Natural killer cell (primary cell): ENCODE measurements at regions not wholly inside any gene's neighbourhood (a gene's known extent, or its start where the extent isn't known, plus 50 kb on each side); places are given as distances from the start of the nearest gene placed in this dataset.

Experiments
- ATAC-seq, 3 donors: fragments of 150-1000 bp in 2 of 3; fragments of 200-7000 bp in 1 of 3; cut with Tn5 transposase; 1 replicate in 1 of 3; 2 replicates in 2 of 3; pipeline ENCODE4 v1.10.0; 2021; ENCODE audit warnings: mild to moderate bottlenecking in 2 of 3, moderate library complexity in 2 of 3
- DNase-seq, 2 donors: peaks; one replicate each; pipeline versions ENCODE4 v3.0.0 to v3.0.0-alpha.2; 2013 to 2021; ENCODE audit warnings: mixed read lengths in 1 of 2
- H3K27ac ChIP-seq: one replicate; pipeline ENCODE4 v1.5.1; 2013; ENCODE audit warnings: mild to moderate bottlenecking, low read length
- H3K27me3 ChIP-seq: one replicate; pipeline ENCODE4 v1.6.1; 2013; ENCODE audit warnings: low read length; ENCODE audit not compliant: control insufficient read depth, insufficient read depth
- H3K36me3 ChIP-seq: one replicate; pipeline ENCODE4 v1.6.1; 2013; ENCODE audit warnings: low read length; ENCODE audit not compliant: control insufficient read depth, insufficient read depth
- H3K4me1 ChIP-seq: one replicate; pipeline ENCODE4 v1.6.1; 2013; ENCODE audit warnings: low read length; ENCODE audit not compliant: control insufficient read depth, insufficient read depth
- H3K4me3 ChIP-seq: one replicate; pipeline ENCODE4 v1.5.1; 2013; ENCODE audit warnings: low read length
- H3K9me3 ChIP-seq: one replicate; pipeline ENCODE4 v1.6.1; 2013; ENCODE audit warnings: low read length; ENCODE audit not compliant: control insufficient read depth, insufficient read depth
- H3K27ac Mint-ChIP-seq, 2 donors: one replicate each; pipeline ENCODE4 v1.8.0; 2022; ENCODE audit warnings: mild to moderate bottlenecking in 2 of 2, mixed read lengths in 2 of 2, moderate library complexity in 1 of 2
- H3K27me3 Mint-ChIP-seq, 2 donors: one replicate each; pipeline ENCODE4 v1.8.0; 2022; ENCODE audit warnings: low read depth in 2 of 2, mixed read lengths in 2 of 2
- H3K36me3 Mint-ChIP-seq: one replicate; pipeline ENCODE4 v1.8.0; 2022; ENCODE audit warnings: mixed read lengths
- H3K4me1 Mint-ChIP-seq, 2 donors: one replicate each; pipeline ENCODE4 v1.8.0; 2022; ENCODE audit warnings: mixed read lengths in 2 of 2
- H3K4me3 Mint-ChIP-seq: one replicate; pipeline ENCODE4 v1.8.0; 2022; ENCODE audit warnings: mild to moderate bottlenecking, moderate library complexity, mixed read lengths
- H3K9me3 Mint-ChIP-seq, 2 donors: one replicate each; pipeline ENCODE4 v1.8.0; 2022; ENCODE audit warnings: mixed read lengths in 2 of 2
- WGBS: methylation state at CpG from one replicate; pipeline ENCODE4 v1.1.7; 2013; ENCODE audit warnings: missing lambda C conversion rate; ENCODE audit not compliant: insufficient coverage; 5-methylcytosine and 5-hydroxymethylcytosine counted together
- intact Hi-C: fragments of 100-400 bp; cut with micrococcal nuclease; formaldehyde crosslinking; loops from one replicate; pipeline ENCODE4 v1.14.2; 2022
- TF ChIP-seq, protein P1 (sequence below): fragments of 200-600 bp; IDR thresholded peaks from one replicate; pipeline ENCODE4 v1.8.0; 2022; ENCODE audit warnings: antibody characterized with exemption

DNA sequence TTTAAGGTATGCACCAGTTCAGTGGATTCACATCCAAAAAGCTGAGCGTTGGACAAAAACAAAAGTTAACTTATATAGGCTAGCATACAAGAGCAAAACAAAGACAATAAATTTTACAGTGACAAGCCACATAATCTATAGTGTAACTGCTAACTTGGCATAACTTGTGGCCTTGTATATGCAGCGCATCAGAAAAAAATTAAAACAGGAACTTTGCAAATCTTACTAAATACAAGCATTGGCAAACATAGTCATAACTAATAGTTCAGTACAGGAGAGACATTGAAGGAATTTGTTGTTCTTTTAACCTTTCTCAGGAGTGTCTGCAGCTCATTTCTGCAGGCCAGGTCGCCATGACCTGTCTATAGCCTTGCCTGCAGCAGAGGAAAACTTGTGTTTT is 54.6 kb downstream of the OR10H4 start:
- no peaks in the 10 kb centered on the region for H3K36me3 Mint-ChIP-seq
- TF ChIP-seq, protein P1, sequence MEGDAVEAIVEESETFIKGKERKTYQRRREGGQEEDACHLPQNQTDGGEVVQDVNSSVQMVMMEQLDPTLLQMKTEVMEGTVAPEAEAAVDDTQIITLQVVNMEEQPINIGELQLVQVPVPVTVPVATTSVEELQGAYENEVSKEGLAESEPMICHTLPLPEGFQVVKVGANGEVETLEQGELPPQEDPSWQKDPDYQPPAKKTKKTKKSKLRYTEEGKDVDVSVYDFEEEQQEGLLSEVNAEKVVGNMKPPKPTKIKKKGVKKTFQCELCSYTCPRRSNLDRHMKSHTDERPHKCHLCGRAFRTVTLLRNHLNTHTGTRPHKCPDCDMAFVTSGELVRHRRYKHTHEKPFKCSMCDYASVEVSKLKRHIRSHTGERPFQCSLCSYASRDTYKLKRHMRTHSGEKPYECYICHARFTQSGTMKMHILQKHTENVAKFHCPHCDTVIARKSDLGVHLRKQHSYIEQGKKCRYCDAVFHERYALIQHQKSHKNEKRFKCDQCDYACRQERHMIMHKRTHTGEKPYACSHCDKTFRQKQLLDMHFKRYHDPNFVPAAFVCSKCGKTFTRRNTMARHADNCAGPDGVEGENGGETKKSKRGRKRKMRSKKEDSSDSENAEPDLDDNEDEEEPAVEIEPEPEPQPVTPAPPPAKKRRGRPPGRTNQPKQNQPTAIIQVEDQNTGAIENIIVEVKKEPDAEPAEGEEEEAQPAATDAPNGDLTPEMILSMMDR, result no peak
- WGBS, result 87% methylated on average over 3 of the region's 3 CpGs
- no peak overlapping the region for H3K4me3 ChIP-seq
- H3K9me3 ChIP-seq, result no peaks in the 10 kb centered on the region
- H3K27me3 Mint-ChIP-seq, result no peaks in the 10 kb centered on the region
- ATAC-seq, result no peak
- no peaks in the 10 kb centered on the region for H3K9me3 Mint-ChIP-seq
- no peak for DNase-seq
- H3K4me3 Mint-ChIP-seq, result no peak overlapping the region
- H3K4me1 Mint-ChIP-seq, result peaks cover 18 to 25% of the 10 kb centered on the region in 2 donors
- intact Hi-C loops, result no loop called here
- H3K4me1 ChIP-seq, result peaks cover 12% of the 10 kb centered on the region
- no peaks in the 10 kb centered on the region for H3K27me3 ChIP-seq
- no peaks in the 10 kb centered on the region for H3K36me3 ChIP-seq
- peak overlapping the region in 1 of 2 donors; percentile 83 for H3K27ac Mint-ChIP-seq
- no peak overlapping the region for H3K27ac ChIP-seq

DNA sequence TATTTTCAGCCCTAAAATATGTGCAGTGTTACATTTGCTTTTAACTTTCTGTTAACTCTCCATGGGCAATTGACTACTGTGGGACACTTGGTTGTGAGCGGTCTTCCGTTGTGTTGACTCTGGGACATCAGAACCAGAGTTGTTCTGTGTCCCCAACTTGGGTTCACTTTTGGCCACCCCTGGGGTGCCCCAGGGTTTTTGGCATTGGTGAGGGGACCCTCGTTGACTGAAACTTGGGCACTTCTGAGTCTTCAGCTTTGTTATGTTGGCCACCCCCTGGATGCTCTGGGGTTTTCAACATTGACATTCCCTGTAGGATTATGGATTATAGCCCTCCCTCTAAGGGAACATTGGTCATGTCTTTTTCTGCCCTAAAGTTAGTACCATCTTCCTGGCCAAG is 57.1 kb downstream of the OR10H4 start:
- H3K36me3 ChIP-seq, result no peaks in the 10 kb centered on the region
- DNase-seq, result no peak
- no peaks in the 10 kb centered on the region for H3K9me3 ChIP-seq
- peaks cover 12% of the 10 kb centered on the region for H3K4me1 ChIP-seq
- intact Hi-C loops, result no loop called here
- no peak overlapping the region for H3K27ac Mint-ChIP-seq
- H3K4me3 ChIP-seq, result no peak overlapping the region
- H3K4me1 Mint-ChIP-seq, result peaks cover 18 to 22% of the 10 kb centered on the region in 2 donors
- H3K27ac ChIP-seq, result no peak overlapping the region
- 89% methylated on average over 3 of the region's 3 CpGs for WGBS
- no peak for ATAC-seq
- no peaks in the 10 kb centered on the region for H3K27me3 ChIP-seq
- H3K36me3 Mint-ChIP-seq, result no peaks in the 10 kb centered on the region
- H3K27me3 Mint-ChIP-seq, result no peaks in the 10 kb centered on the region
- no peaks in the 10 kb centered on the region for H3K9me3 Mint-ChIP-seq
- H3K4me3 Mint-ChIP-seq, result no peak overlapping the region
- TF ChIP-seq, protein P1, result no peak

DNA sequence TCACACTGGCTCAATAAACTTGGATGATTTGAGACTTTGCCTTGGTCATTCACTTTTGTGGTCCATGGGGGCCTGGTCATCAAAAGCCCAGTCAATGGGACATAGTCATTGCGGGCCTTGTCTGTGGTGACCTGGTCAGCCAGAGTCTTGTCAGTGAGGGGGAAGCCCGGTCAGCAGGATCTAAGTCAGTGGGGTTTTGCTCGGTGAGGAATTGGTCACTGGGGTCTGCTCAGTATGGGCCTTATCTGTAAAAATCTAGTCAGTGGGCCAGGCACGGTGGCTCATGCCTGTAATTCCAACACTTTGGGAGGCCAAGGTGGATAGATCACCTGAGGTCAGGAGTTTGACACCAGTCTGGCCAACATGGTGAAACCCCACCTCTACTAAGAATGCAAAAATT is 63.7 kb upstream of the TPM4 start:
- Mint-ChIP-seq H3K9me3 (no peaks in the 10 kb centered on the region), H3K27ac (no peak overlapping the region), H3K27me3 (no peaks in the 10 kb centered on the region), H3K4me3 (no peak overlapping the region), H3K4me1 (no peaks in the 10 kb centered on the region), H3K36me3 (no peaks in the 10 kb centered on the region)
- no peaks in the 10 kb centered on the region for H3K27me3 ChIP-seq
- H3K36me3 ChIP-seq, result no peaks in the 10 kb centered on the region
- WGBS, result 96% methylated on average over 4 of the region's 4 CpGs
- H3K4me1 ChIP-seq, result peaks cover 4% of the 10 kb centered on the region
- ATAC-seq (no peak), DNase-seq (no peak)
- H3K9me3 ChIP-seq, result no peaks in the 10 kb centered on the region
- no peak overlapping the region for H3K4me3 ChIP-seq
- intact Hi-C loops, result no loop called here
- H3K27ac ChIP-seq, result no peak overlapping the region
- TF ChIP-seq, protein P1, result no peak

DNA sequence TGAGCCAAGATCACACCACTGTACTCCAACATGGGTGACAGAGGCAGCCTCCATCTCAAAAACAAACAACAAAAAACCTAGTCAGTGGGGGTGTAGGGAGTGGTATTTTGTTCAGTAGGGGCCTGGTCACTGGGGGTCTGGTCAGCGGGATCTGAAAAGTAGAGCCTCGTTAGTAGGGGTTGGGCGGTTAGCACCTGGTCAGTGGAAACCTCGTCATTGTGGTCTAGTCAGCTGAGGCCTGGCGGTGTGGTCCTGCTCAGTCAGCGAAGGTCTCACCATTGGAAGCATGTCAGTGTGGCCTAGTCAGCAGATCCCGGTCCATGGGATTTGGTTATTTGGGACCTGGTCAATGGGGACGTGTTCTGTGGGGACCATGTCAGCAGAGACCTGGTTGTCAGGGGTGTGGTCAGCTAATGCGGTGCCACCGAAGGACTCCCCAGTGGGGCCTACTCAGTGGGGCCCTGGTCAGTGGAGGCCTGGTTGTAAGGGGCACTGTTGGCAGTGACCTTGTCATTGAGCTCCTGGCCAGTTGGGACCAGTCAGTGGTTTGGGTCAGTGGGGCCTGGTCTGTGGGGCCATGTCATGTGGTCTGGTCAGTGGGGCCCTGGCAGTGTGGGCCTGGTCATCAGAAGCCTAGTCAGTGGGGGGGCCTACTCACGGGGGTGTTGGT is 63.0 kb upstream of the TPM4 start:
- no peak overlapping the region for H3K4me3 Mint-ChIP-seq
- H3K27me3 Mint-ChIP-seq, result no peaks in the 10 kb centered on the region
- Histone ChIP-seq H3K36me3 (no peaks in the 10 kb centered on the region), H3K9me3 (no peaks in the 10 kb centered on the region), H3K4me3 (no peak overlapping the region), H3K4me1 (peaks cover 4% of the 10 kb centered on the region), H3K27ac (no peak overlapping the region), H3K27me3 (no peaks in the 10 kb centered on the region)
- no peak for ATAC-seq
- intact Hi-C loops, result no loop called here
- no peaks in the 10 kb centered on the region for H3K36me3 Mint-ChIP-seq
- TF ChIP-seq, protein P1, result no peak
- 88% methylated on average over 11 of the region's 11 CpGs for WGBS
- no peak overlapping the region for H3K27ac Mint-ChIP-seq
- no peaks in the 10 kb centered on the region for H3K9me3 Mint-ChIP-seq
- no peak for DNase-seq
- H3K4me1 Mint-ChIP-seq, result no peaks in the 10 kb centered on the region
